Suprapubic skin (tissue), 4 donors: ENCODE measurements at regions not wholly inside any gene's neighbourhood (a gene's known extent, or its start where the extent isn't known, plus 50 kb on each side); places are given as distances from the start of the nearest gene placed in this dataset.

ENCODE experiments used
- DNase-seq, 2 donors: peaks; one replicate each; pipeline ENCODE4 v3.0.0-alpha.2; 2019; ENCODE audit warnings: low spot score in 2 of 2
- H3K27ac ChIP-seq: fragments of 200-600 bp; sonication (generic); one replicate; pipeline ENCODE4 v1.5.1; 2019
- H3K27me3 ChIP-seq: fragments of 200-600 bp; sonication (generic); one replicate; pipeline ENCODE4 v1.5.1; 2019
- H3K36me3 ChIP-seq: fragments of 200-600 bp; sonication (generic); one replicate; pipeline ENCODE4 v1.5.1; 2019
- H3K4me1 ChIP-seq: fragments of 200-600 bp; sonication (generic); one replicate; pipeline ENCODE4 v1.5.1; 2019
- H3K4me3 ChIP-seq: fragments of 200-600 bp; sonication (generic); one replicate; pipeline ENCODE4 v1.5.1; 2019; ENCODE audit warnings: mild to moderate bottlenecking
- H3K9me3 ChIP-seq: fragments of 200-600 bp; sonication (generic); one replicate; pipeline ENCODE4 v1.5.1; 2019
- CTCF ChIP-seq, 2 donors: fragments of 200-600 bp in 1 of 2; fragments of 450-650 bp in 1 of 2; sonication (generic) in 1 of 2; IDR thresholded peaks; one replicate each; pipeline ENCODE4 v1.5.1; 2016 to 2019; ENCODE audit warnings: antibody characterized with exemption in 2 of 2, mild to moderate bottlenecking in 1 of 2, moderate library complexity in 1 of 2
- EP300 ChIP-seq: sonication (generic); formaldehyde crosslinking; IDR thresholded peaks from one replicate; pipeline ENCODE4 v1.6.1; 2017; ENCODE audit warnings: antibody characterized with exemption
- POLR2A ChIP-seq, 2 donors: fragments of 450-650 bp; IDR thresholded peaks; one replicate each; pipeline ENCODE4 v1.6.1; 2017; ENCODE audit warnings: antibody characterized with exemption in 2 of 2, mild to moderate bottlenecking in 2 of 2, moderate library complexity in 2 of 2
- POLR2AphosphoS5 ChIP-seq, 3 donors: sonication (generic); formaldehyde crosslinking; IDR thresholded peaks; one replicate each; pipeline ENCODE4 v1.6.1; 2017; ENCODE audit warnings: antibody characterized with exemption in 3 of 3
- WGBS: methylation state at CpG from one replicate; pipeline ENCODE4 v1.1.5; 2018; 5-methylcytosine and 5-hydroxymethylcytosine counted together

- H3K27ac ChIP-seq, result no peak overlapping the region
- no peak for TF ChIP-seq EP300
- no peak for TF ChIP-seq POLR2AphosphoS5 (IDR thresholded peaks at IDR 0.05)
- TF ChIP-seq CTCF (IDR thresholded peaks at IDR 0.05), result no peak
- no peak for TF ChIP-seq POLR2A (IDR thresholded peaks at IDR 0.05)
- H3K4me3 ChIP-seq, result no peak overlapping the region
- 56% methylated on average over 6 of the region's 6 CpGs for WGBS
- no peaks in the 10 kb centered on the region for H3K36me3 ChIP-seq
- H3K4me1 ChIP-seq, result no peaks in the 10 kb centered on the region
- H3K9me3 ChIP-seq, result no peaks in the 10 kb centered on the region
- H3K27me3 ChIP-seq, result no peaks in the 10 kb centered on the region
- DNase-seq, result no peak
Measured at GRCh38 chr10:121188005-121188404, 336.8 kb downstream of the WDR11 start.

GRCh38 chr10:121189066-121189465, 337.9 kb downstream of the WDR11 start:
- H3K4me1 ChIP-seq, result no peaks in the 10 kb centered on the region
- DNase-seq, result no peak
- no peaks in the 10 kb centered on the region for H3K9me3 ChIP-seq
- no peak overlapping the region for H3K4me3 ChIP-seq
- no peak for TF ChIP-seq POLR2A (IDR thresholded peaks at IDR 0.05)
- no peak for TF ChIP-seq CTCF (IDR thresholded peaks at IDR 0.05)
- no peak for TF ChIP-seq POLR2AphosphoS5 (IDR thresholded peaks at IDR 0.05)
- no peak for TF ChIP-seq EP300
- no peak overlapping the region for H3K27ac ChIP-seq
- H3K36me3 ChIP-seq, result no peaks in the 10 kb centered on the region
- H3K27me3 ChIP-seq, result no peaks in the 10 kb centered on the region
- WGBS, result 79% methylated on average over 7 of the region's 7 CpGs

- Histone ChIP-seq H3K9me3 (no peaks in the 10 kb centered on the region), H3K4me3 (no peak overlapping the region), H3K27me3 (peaks cover 5% of the 10 kb centered on the region), H3K4me1 (no peaks in the 10 kb centered on the region), H3K36me3 (no peaks in the 10 kb centered on the region), H3K27ac (no peak overlapping the region)
- DNase-seq, result no peak
- TF ChIP-seq EP300, result no peak
- TF ChIP-seq POLR2AphosphoS5 (IDR thresholded peaks at IDR 0.05), result no peak
- TF ChIP-seq CTCF (IDR thresholded peaks at IDR 0.05), result no peak
- TF ChIP-seq POLR2A (IDR thresholded peaks at IDR 0.05), result no peak
- 57% methylated on average over 8 of the region's 10 CpGs for WGBS
Measured at GRCh38 chr10:121194696-121195523, 343.7 kb downstream of the WDR11 start.

GRCh38 chr10:121195524-121195910, 344.4 kb downstream of the WDR11 start:
- H3K9me3 ChIP-seq, result no peaks in the 10 kb centered on the region
- H3K27ac ChIP-seq, result no peak overlapping the region
- no peak overlapping the region for H3K4me3 ChIP-seq
- 61% methylated on average over 8 of the region's 8 CpGs for WGBS
- H3K36me3 ChIP-seq, result no peaks in the 10 kb centered on the region
- no peak for TF ChIP-seq CTCF (IDR thresholded peaks at IDR 0.05)
- no peak for DNase-seq
- H3K27me3 ChIP-seq, result peaks cover 5% of the 10 kb centered on the region
- H3K4me1 ChIP-seq, result no peaks in the 10 kb centered on the region

- no peak for DNase-seq
- Histone ChIP-seq H3K36me3 (no peaks in the 10 kb centered on the region), H3K9me3 (no peaks in the 10 kb centered on the region), H3K4me3 (no peak overlapping the region), H3K27ac (no peak overlapping the region), H3K27me3 (peaks cover 5% of the 10 kb centered on the region), H3K4me1 (no peaks in the 10 kb centered on the region)
- TF ChIP-seq CTCF (IDR thresholded peaks at IDR 0.05) (no peak), POLR2AphosphoS5 (IDR thresholded peaks at IDR 0.05) (no peak), EP300 (no peak), POLR2A (IDR thresholded peaks at IDR 0.05) (no peak)
Measured at GRCh38 chr10:121199081-121199480, 347.9 kb downstream of the WDR11 start.
